Spleen (tissue), 7 donors: ENCODE measurements at regions not wholly inside any gene's neighbourhood (a gene's known extent, or its start where the extent isn't known, plus 50 kb on each side); places are given as distances from the start of the nearest gene placed in this dataset.

ENCODE experiments used
- POLR2A ChIP-seq, 3 donors: fragments of 450-650 bp; IDR thresholded peaks; one replicate each; pipeline ENCODE4 v1.5.1; 2017; ENCODE audit warnings: antibody characterized with exemption in 3 of 3, mild to moderate bottlenecking in 1 of 3
- POLR2AphosphoS5 ChIP-seq, 3 donors: sonication (generic); formaldehyde crosslinking; IDR thresholded peaks; one replicate each; pipeline ENCODE4 v1.5.1; 2017; ENCODE audit warnings: antibody characterized with exemption in 3 of 3
- TF ChIP-seq, protein P1 (sequence below), 11 experiments: fragments of 200-600 bp in 7 of 11; fragments of 450-650 bp in 4 of 11; sonication (generic) in 4 of 11; IDR thresholded peaks in 8 of 11; conservative IDR thresholded peaks in 3 of 11; 1 replicate in 7 of 11; 2 replicates in 4 of 11; pipeline versions ENCODE4 v1.4.0 to v1.8.0; 2016 to 2021; ENCODE audit warnings: antibody characterized with exemption in 11 of 11, inconsistent platforms in 4 of 11, mild to moderate bottlenecking in 1 of 11
- donor health status: DM: no; HTN: no; CAD: no; lungs with moderate emphysema.
- donor health status: DM: no; HTN: no; CAD: no.
- donor health status: DM: no; HTN: no; CAD: no.

DNA sequence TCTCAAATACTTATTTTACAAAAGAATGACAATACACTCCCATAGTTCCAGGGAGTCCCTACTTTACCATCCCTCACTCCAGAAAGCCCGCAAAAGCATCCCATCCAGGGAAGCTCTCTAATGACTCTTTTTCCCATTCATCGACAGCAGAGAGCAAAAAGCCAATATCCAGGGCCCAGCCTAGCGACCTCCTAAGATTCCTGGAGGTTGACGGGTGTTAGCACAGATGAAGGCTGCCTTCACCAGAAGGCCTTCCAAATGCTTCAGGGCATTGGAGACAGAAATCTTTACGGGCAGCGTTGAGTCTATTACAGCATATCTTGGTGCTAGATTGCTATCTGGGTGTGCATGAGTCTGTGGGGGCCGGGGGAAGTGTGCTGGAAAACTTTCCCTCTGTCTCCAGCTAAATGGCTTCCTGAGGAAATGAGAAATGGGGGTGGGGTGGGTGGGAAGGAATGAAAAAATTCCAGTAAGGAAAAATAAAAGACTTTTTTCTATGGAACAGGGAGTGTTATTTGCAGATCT is 136.6 kb downstream of the PROX1 start:
- no peak for TF ChIP-seq POLR2A (IDR thresholded peaks at IDR 0.05)
- TF ChIP-seq, protein P1, sequence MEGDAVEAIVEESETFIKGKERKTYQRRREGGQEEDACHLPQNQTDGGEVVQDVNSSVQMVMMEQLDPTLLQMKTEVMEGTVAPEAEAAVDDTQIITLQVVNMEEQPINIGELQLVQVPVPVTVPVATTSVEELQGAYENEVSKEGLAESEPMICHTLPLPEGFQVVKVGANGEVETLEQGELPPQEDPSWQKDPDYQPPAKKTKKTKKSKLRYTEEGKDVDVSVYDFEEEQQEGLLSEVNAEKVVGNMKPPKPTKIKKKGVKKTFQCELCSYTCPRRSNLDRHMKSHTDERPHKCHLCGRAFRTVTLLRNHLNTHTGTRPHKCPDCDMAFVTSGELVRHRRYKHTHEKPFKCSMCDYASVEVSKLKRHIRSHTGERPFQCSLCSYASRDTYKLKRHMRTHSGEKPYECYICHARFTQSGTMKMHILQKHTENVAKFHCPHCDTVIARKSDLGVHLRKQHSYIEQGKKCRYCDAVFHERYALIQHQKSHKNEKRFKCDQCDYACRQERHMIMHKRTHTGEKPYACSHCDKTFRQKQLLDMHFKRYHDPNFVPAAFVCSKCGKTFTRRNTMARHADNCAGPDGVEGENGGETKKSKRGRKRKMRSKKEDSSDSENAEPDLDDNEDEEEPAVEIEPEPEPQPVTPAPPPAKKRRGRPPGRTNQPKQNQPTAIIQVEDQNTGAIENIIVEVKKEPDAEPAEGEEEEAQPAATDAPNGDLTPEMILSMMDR (IDR thresholded peaks at IDR 0.05 in 8 of 11, conservative IDR thresholded peaks at IDR 0.05 in 3 of 11): no peak
- no peak for TF ChIP-seq POLR2AphosphoS5 (IDR thresholded peaks at IDR 0.05)
